ENCODE measurements at regions not wholly inside any gene's neighbourhood (a gene's known extent, or its start where the extent isn't known, plus 50 kb on each side); places are given as distances from the start of the nearest gene placed in this dataset.

GRCh38 chr16:54792811-54793210 is 137.9 kb upstream of the IRX5 start:
- no peak for TF ChIP-seq CTCF (IDR thresholded peaks at IDR 0.05)
- no peak for TF ChIP-seq ZFX (IDR thresholded peaks at IDR 0.05; ENCODE audit: borderline replicate concordance)
